ENCODE measurements at regions not wholly inside any gene's neighbourhood (a gene's known extent, or its start where the extent isn't known, plus 50 kb on each side); places are given as distances from the start of the nearest gene placed in this dataset.

- Histone ChIP-seq H3K27me3 (ENCODE audit: insufficient read depth, poor library complexity, severe bottlenecking) (peaks cover 5% of the 10 kb centered on the region), H3K36me3 (ENCODE audit: low read depth) (no peaks in the 10 kb centered on the region), H3K27ac (ENCODE audit: poor library complexity, severe bottlenecking) (no peak overlapping the region), H3K4me3 (ENCODE audit: severe bottlenecking) (no peak overlapping the region), H3K9me3 (ENCODE audit: severe bottlenecking) (no peaks in the 10 kb centered on the region), H3K4me1 (ENCODE audit: insufficient read depth, poor library complexity, severe bottlenecking) (no peaks in the 10 kb centered on the region)
- no peak for ATAC-seq (ENCODE audit: low read depth)
- TF ChIP-seq, protein P1, sequence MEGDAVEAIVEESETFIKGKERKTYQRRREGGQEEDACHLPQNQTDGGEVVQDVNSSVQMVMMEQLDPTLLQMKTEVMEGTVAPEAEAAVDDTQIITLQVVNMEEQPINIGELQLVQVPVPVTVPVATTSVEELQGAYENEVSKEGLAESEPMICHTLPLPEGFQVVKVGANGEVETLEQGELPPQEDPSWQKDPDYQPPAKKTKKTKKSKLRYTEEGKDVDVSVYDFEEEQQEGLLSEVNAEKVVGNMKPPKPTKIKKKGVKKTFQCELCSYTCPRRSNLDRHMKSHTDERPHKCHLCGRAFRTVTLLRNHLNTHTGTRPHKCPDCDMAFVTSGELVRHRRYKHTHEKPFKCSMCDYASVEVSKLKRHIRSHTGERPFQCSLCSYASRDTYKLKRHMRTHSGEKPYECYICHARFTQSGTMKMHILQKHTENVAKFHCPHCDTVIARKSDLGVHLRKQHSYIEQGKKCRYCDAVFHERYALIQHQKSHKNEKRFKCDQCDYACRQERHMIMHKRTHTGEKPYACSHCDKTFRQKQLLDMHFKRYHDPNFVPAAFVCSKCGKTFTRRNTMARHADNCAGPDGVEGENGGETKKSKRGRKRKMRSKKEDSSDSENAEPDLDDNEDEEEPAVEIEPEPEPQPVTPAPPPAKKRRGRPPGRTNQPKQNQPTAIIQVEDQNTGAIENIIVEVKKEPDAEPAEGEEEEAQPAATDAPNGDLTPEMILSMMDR (IDR thresholded peaks at IDR 0.05; ENCODE audit: poor library complexity, severe bottlenecking) = no peak
- DNase-seq (ENCODE audit: low spot score) = no peak
These were observed 205.6 kb downstream of the GADD45G start for GRCh38 chr9:89810431-89810830.

DNA sequence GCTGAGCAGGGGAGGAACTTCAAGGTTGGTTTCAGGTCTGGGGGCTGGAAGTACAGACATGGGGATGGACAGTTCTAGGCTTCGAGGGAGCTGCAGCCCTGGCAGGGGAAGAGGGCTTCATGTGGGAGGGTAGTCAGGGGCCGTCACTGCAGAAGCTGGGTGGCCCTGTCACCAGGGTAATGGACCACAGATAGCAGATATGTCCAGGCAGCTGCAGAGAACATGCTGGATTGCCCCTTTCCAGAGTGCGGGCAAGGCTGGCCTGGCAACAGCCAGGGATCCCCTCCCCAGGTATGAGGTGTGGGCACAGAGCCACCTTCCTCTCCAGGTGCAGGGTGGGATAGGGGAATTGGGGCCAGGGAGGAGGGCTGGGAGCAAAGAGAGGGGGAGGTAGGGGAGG is 206.5 kb downstream of the GADD45G start:
- no peaks in the 10 kb centered on the region for H3K36me3 ChIP-seq (ENCODE audit: low read depth)
- H3K27ac ChIP-seq (ENCODE audit: poor library complexity, severe bottlenecking) = no peak overlapping the region
- DNase-seq (ENCODE audit: low spot score) = no peak
- no peaks in the 10 kb centered on the region for H3K9me3 ChIP-seq (ENCODE audit: severe bottlenecking)
- no peak overlapping the region for H3K4me3 ChIP-seq (ENCODE audit: severe bottlenecking)
- no peak for ATAC-seq (ENCODE audit: low read depth)
- TF ChIP-seq, protein P1 (IDR thresholded peaks at IDR 0.05; ENCODE audit: poor library complexity, severe bottlenecking) = no peak
- H3K27me3 ChIP-seq (ENCODE audit: insufficient read depth, poor library complexity, severe bottlenecking) = peaks cover 5% of the 10 kb centered on the region
- no peaks in the 10 kb centered on the region for H3K4me1 ChIP-seq (ENCODE audit: insufficient read depth, poor library complexity, severe bottlenecking)

DNA sequence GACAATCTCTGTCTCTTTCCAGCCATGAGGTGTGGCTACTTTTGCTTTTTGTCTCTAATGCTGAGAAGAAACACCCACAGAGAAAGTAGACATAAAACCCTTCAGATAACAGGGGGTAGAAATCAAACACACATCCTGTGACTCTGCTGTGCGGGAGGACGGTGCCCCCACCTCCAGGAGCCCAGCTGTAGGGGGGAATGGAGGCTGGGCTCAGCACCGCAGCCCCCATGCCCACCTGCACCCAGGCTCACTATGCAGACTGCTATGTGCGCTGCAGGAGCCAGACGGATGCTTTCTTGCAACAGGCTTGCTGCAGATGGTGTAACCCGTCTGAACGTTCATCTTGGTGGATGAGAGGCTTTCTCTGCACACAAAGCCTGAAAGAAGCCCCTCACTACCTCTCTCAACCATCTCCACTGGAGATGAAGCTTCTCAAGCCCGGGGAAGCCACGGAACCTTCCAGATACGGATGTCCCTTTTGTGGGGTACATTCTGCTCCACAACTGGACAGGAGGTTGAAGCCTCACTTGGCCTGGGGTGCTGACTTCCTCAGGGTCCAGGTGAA is 207.2 kb downstream of the GADD45G start:
- DNase-seq (ENCODE audit: low spot score) = no peak
- no peaks in the 10 kb centered on the region for H3K4me1 ChIP-seq (ENCODE audit: insufficient read depth, poor library complexity, severe bottlenecking)
- TF ChIP-seq, protein P1 (IDR thresholded peaks at IDR 0.05; ENCODE audit: poor library complexity, severe bottlenecking) = no peak
- no peaks in the 10 kb centered on the region for H3K9me3 ChIP-seq (ENCODE audit: severe bottlenecking)
- ATAC-seq (ENCODE audit: low read depth) = no peak
- no peak overlapping the region for H3K27ac ChIP-seq (ENCODE audit: poor library complexity, severe bottlenecking)
- peaks cover 5% of the 10 kb centered on the region for H3K27me3 ChIP-seq (ENCODE audit: insufficient read depth, poor library complexity, severe bottlenecking)
- H3K4me3 ChIP-seq (ENCODE audit: severe bottlenecking) = no peak overlapping the region
- no peaks in the 10 kb centered on the region for H3K36me3 ChIP-seq (ENCODE audit: low read depth)

DNA sequence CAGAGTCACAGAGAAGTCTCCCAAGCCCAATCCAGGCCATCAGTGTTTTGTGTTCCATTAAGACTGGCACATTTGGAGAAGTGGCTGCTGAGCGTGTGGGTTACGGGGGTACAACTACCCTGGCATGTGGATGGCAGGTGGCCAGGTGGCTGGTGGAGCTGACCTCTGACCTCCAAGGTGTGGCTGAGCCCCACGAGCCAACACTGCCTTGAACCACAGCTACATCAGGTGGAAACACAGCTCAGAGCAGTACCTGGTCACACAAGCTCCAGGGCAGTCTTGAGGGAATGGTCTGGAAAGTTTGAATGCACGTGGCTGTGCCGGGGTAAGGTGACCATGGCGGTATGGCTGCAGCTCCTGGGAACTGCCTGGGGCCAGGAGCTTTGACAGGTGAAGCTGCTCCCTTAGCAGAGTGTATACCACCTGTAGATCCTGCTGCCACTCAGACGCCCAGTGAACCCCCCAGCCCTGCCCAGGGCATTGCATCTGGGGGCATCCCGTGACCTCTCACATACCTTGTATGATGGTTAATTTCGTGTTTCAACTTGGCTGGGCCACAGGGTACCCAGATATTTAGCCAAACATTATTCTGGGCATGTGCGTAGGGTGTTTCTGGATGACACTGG is 207.9 kb downstream of the GADD45G start:
- ATAC-seq (ENCODE audit: low read depth) (no peak), DNase-seq (ENCODE audit: low spot score) (no peak)
- TF ChIP-seq, protein P1 (IDR thresholded peaks at IDR 0.05; ENCODE audit: poor library complexity, severe bottlenecking) = no peak
- H3K4me1 ChIP-seq (ENCODE audit: insufficient read depth, poor library complexity, severe bottlenecking) = no peaks in the 10 kb centered on the region
- H3K4me3 ChIP-seq (ENCODE audit: severe bottlenecking) = no peak overlapping the region
- peaks cover 5% of the 10 kb centered on the region for H3K27me3 ChIP-seq (ENCODE audit: insufficient read depth, poor library complexity, severe bottlenecking)
- no peaks in the 10 kb centered on the region for H3K9me3 ChIP-seq (ENCODE audit: severe bottlenecking)
- no peaks in the 10 kb centered on the region for H3K36me3 ChIP-seq (ENCODE audit: low read depth)
- H3K27ac ChIP-seq (ENCODE audit: poor library complexity, severe bottlenecking) = no peak overlapping the region

GRCh38 chr9:89813482-89813881 is 208.7 kb downstream of the GADD45G start:
- Histone ChIP-seq H3K4me1 (ENCODE audit: insufficient read depth, poor library complexity, severe bottlenecking) (no peaks in the 10 kb centered on the region), H3K27me3 (ENCODE audit: insufficient read depth, poor library complexity, severe bottlenecking) (peaks cover 5% of the 10 kb centered on the region), H3K4me3 (ENCODE audit: severe bottlenecking) (no peak overlapping the region), H3K9me3 (ENCODE audit: severe bottlenecking) (no peaks in the 10 kb centered on the region), H3K36me3 (ENCODE audit: low read depth) (no peaks in the 10 kb centered on the region), H3K27ac (ENCODE audit: poor library complexity, severe bottlenecking) (no peak overlapping the region)
- ATAC-seq (ENCODE audit: low read depth) = no peak
- DNase-seq (ENCODE audit: low spot score) = no peak
- TF ChIP-seq, protein P1 (IDR thresholded peaks at IDR 0.05; ENCODE audit: poor library complexity, severe bottlenecking) = no peak
